Stomach (tissue), 8 donors: ENCODE measurements at regions not wholly inside any gene's neighbourhood (a gene's known extent, or its start where the extent isn't known, plus 50 kb on each side); places are given as distances from the start of the nearest gene placed in this dataset.

Source experiments
- DNase-seq, 2 donors: peaks; one replicate each; pipeline versions ENCODE4 v3.0.0 to v3.0.0-alpha.2; 2013 to 2019
- H3K27ac ChIP-seq, 5 donors: fragments of 200-600 bp in 4 of 5; sonication (generic) in 4 of 5; one replicate each; pipeline ENCODE4 v1.5.1; 2013 to 2019; ENCODE audit warnings: mild to moderate bottlenecking in 1 of 5, moderate library complexity in 1 of 5
- H3K27me3 ChIP-seq, 3 donors: fragments of 200-600 bp; sonication (generic); one replicate each; pipeline ENCODE4 v1.5.1; 2017 to 2019; ENCODE audit warnings: mixed run types in 1 of 3
- H3K36me3 ChIP-seq, 4 donors: fragments of 200-600 bp; sonication (generic); 1 replicate in 3 of 4; 2 replicates in 1 of 4; pipeline ENCODE4 v1.5.1; 2016 to 2019
- H3K4me1 ChIP-seq, 4 donors: fragments of 200-600 bp; sonication (generic); one replicate each; pipeline ENCODE4 v1.5.1; 2016 to 2019
- H3K4me3 ChIP-seq, 4 donors: fragments of 200-600 bp; sonication (generic) in 3 of 4; one replicate each; pipeline ENCODE4 v1.5.1; 2016 to 2019; ENCODE audit warnings: mild to moderate bottlenecking in 1 of 4
- H3K9me3 ChIP-seq, 4 donors: fragments of 200-600 bp; sonication (generic); one replicate each; pipeline ENCODE4 v1.5.1; 2016 to 2019
- EP300 ChIP-seq: sonication (generic); formaldehyde crosslinking; IDR thresholded peaks from one replicate; pipeline ENCODE4 v1.6.1; 2017; ENCODE audit warnings: antibody characterized with exemption
- POLR2A ChIP-seq, 4 donors: fragments of 450-650 bp; IDR thresholded peaks; one replicate each; pipeline ENCODE4 v1.6.1; 2016; ENCODE audit warnings: antibody characterized with exemption in 4 of 4, control low read depth in 2 of 4, mild to moderate bottlenecking in 1 of 4, moderate library complexity in 1 of 4
- POLR2AphosphoS5 ChIP-seq, 3 donors: sonication (generic); formaldehyde crosslinking; IDR thresholded peaks; one replicate each; pipeline ENCODE4 v1.6.1; 2016; ENCODE audit warnings: antibody characterized with exemption in 3 of 3
- WGBS, 5 donors: extraction: QIAGEN DNeasy Blood & Tissue Kit in 3 of 5; methylation state at CpG; one replicate each; pipeline versions ENCODE4 v1.1.5 to v1.1.7; 2013 to 2018; 5-methylcytosine and 5-hydroxymethylcytosine counted together
- intact Hi-C: fragments of 100-400 bp; cut with DNase I; formaldehyde crosslinking; loops from one replicate; pipeline ENCODE4 v1.15.1; 2023; ENCODE audit warnings: low total_unique reads
- TF ChIP-seq, protein P1 (sequence below), 7 experiments: fragments of 450-650 bp in 4 of 7; fragments of 200-600 bp in 3 of 7; sonication (generic) in 3 of 7; IDR thresholded peaks; one replicate each; pipeline ENCODE4 v1.5.1; 2016 to 2019; ENCODE audit warnings: antibody characterized with exemption in 7 of 7, control low read depth in 2 of 7, mild to moderate bottlenecking in 1 of 7
- donor health status: healthy with polysubstance abuse.
- donor health status: Bipolar disorder and iron deficiency.
- donor health status: healthy.

DNA sequence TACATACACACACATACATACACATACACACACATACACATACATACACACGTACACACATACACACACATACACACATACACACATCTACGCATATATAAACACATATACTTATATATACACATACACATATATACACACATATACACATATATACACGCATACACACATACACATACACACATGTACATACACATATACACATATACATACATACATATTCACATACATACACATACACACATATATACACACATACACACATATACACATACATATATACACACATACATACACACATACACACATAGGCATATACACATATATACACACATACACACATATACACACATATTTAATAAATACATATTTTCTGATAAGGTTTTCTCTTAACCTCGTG is 324.0 kb downstream of the RPS6KC1 start:
- DNase-seq, result no peak
- no peaks in the 10 kb centered on the region for H3K4me1 ChIP-seq
- TF ChIP-seq POLR2A (IDR thresholded peaks at IDR 0.05), result no peak
- TF ChIP-seq, protein P1, sequence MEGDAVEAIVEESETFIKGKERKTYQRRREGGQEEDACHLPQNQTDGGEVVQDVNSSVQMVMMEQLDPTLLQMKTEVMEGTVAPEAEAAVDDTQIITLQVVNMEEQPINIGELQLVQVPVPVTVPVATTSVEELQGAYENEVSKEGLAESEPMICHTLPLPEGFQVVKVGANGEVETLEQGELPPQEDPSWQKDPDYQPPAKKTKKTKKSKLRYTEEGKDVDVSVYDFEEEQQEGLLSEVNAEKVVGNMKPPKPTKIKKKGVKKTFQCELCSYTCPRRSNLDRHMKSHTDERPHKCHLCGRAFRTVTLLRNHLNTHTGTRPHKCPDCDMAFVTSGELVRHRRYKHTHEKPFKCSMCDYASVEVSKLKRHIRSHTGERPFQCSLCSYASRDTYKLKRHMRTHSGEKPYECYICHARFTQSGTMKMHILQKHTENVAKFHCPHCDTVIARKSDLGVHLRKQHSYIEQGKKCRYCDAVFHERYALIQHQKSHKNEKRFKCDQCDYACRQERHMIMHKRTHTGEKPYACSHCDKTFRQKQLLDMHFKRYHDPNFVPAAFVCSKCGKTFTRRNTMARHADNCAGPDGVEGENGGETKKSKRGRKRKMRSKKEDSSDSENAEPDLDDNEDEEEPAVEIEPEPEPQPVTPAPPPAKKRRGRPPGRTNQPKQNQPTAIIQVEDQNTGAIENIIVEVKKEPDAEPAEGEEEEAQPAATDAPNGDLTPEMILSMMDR (IDR thresholded peaks at IDR 0.05), result no peak
- TF ChIP-seq POLR2AphosphoS5 (IDR thresholded peaks at IDR 0.05), result no peak
- TF ChIP-seq EP300, result no peak
- no peaks in the 10 kb centered on the region for H3K9me3 ChIP-seq
- WGBS, 5 donors, result 86 to 91% (median 90%) methylated on average over 4 of the region's 4 CpGs
- H3K27ac ChIP-seq, result no peak overlapping the region
- H3K4me3 ChIP-seq, result no peak overlapping the region
- no peaks in the 10 kb centered on the region for H3K36me3 ChIP-seq
- no peaks in the 10 kb centered on the region for H3K27me3 ChIP-seq
- intact Hi-C loops, result no loop called here

DNA sequence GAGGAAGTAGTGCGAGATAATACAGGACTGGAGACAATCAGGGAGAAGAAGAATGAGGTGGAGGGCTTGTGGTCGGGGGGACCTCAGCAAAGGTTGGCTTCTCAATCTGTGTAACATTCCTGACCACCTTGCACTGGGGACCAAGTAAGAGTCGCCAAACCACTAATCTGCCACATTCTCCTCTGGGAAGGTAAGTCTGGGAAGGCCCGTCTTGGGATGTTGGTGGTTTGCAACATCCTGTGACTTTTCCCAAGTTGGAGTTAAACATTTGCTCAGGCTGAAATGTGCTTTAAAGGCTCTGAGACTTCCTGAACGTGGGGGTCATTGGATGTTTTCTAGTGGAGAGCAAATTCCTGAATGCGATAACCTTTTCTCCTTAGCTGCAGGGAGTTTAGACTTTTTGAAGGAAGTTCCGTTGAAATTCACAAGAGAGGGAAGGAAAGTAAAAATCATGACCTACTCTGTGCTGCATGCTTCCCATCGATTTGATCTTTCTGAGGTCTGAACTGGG is 325.9 kb downstream of the RPS6KC1 start:
- DNase-seq, result peak in 1 of 2 donors; percentile 20

DNA sequence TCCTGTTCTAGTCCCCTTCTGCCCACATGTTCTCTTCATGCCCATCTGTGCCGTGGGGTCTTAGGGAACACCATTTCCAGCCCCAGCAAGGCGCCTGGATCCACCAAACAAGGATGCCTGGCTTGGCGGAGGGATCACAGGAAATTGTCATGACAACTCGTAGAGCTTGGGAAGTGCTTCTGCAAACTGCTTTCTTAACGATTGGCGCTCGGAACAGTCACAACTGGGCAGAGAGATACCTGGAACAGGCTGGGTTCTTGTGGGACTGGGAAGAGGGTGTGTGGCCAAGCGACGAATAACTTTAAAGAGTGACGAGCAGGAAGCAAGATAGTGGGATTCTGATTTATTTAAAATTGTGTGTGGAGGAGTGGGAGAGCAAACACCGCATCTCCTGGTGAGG is 329.8 kb downstream of the RPS6KC1 start:
- Histone ChIP-seq H3K4me1 (peaks cover 0 to 11% (median 0%) of the 10 kb centered on the region in 4 donors), H3K27me3 (no peaks in the 10 kb centered on the region), H3K9me3 (peaks cover 0 to 10% (median 8%) of the 10 kb centered on the region in 4 donors), H3K27ac (no peak overlapping the region), H3K36me3 (no peaks in the 10 kb centered on the region), H3K4me3 (no peak overlapping the region)
- 72 to 79% (median 74%) methylated on average over 11 of the region's 11 CpGs for WGBS, 5 donors
- intact Hi-C loops, result loop anchor here (10.0 kb wide), 1 partner anchor 734 kb away; no protein-coding TSS in a partner anchor
- no peak for DNase-seq
- TF ChIP-seq POLR2AphosphoS5 (IDR thresholded peaks at IDR 0.05) (no peak), EP300 (no peak), POLR2A (IDR thresholded peaks at IDR 0.05) (no peak)
- TF ChIP-seq, protein P1 (IDR thresholded peaks at IDR 0.05), result no peak

More for the DNA sequence above, 325.9 kb downstream of the RPS6KC1 start:
- H3K27me3 ChIP-seq, result no peaks in the 10 kb centered on the region
- H3K4me3 ChIP-seq, result no peak overlapping the region
- TF ChIP-seq POLR2AphosphoS5 (IDR thresholded peaks at IDR 0.05) (no peak), POLR2A (IDR thresholded peaks at IDR 0.05) (no peak), EP300 (no peak)
- TF ChIP-seq, protein P1 (IDR thresholded peaks at IDR 0.05), result no peak
- H3K27ac ChIP-seq, result no peak overlapping the region
- WGBS, 5 donors, result 34 to 49% (median 44%) methylated on average over 8 of the region's 8 CpGs
- H3K9me3 ChIP-seq, result no peaks in the 10 kb centered on the region
- peaks cover 0 to 9% (median 0%) of the 10 kb centered on the region in 4 donors for H3K4me1 ChIP-seq
- intact Hi-C loops, result no loop called here
- no peaks in the 10 kb centered on the region for H3K36me3 ChIP-seq

DNA sequence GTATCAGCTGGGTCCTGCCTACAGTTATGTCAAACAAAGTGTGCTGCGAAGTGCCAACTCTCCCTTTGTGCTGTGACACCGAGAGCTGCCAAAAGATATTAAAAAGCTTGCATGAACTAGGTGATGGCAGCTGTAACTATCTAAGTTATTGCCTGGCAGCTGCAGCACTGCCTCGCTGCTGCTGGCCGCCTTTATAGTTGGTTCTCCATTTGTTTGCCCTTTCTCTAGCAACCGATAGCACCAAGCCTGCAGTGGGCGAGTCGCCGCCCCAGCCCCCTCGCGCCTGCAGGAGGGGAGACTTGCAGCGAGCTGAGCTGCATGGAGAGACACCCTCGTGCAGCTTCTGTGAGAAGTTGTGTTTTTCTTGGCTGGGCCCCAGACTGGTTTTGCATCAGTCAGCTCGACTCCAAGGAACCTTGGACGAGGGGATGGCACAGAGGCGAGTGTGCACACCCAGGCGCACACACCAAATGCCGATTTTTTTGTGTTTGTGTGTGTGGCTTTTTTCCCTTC is 330.6 kb downstream of the RPS6KC1 start:
- Histone ChIP-seq H3K36me3 (no peaks in the 10 kb centered on the region), H3K4me1 (peaks cover 0 to 11% (median 0%) of the 10 kb centered on the region in 4 donors), H3K4me3 (no peak overlapping the region), H3K27ac (no peak overlapping the region), H3K9me3 (peaks cover 0 to 10% (median 8%) of the 10 kb centered on the region in 4 donors), H3K27me3 (no peaks in the 10 kb centered on the region)
- TF ChIP-seq POLR2A (IDR thresholded peaks at IDR 0.05) (no peak), POLR2AphosphoS5 (IDR thresholded peaks at IDR 0.05) (no peak), EP300 (no peak)
- TF ChIP-seq, protein P1 (IDR thresholded peaks at IDR 0.05), result no peak
- peak; percentile 35 to 47 for DNase-seq
- intact Hi-C loops, result loop anchor here (10.0 kb wide), 1 partner anchor 733 kb away; no protein-coding TSS in a partner anchor
- WGBS, 5 donors, result 11 to 28% (median 21%) methylated on average over 15 to 17 of the region's 17 CpGs
